ENCODE measurements at regions not wholly inside any gene's neighbourhood (a gene's known extent, or its start where the extent isn't known, plus 50 kb on each side); places are given as distances from the start of the nearest gene placed in this dataset.
"Not testable (repeated sequence)": the region's sequence is repeated elsewhere in the genome, so short reads cannot be mapped to it uniquely, and the experiment has no call there.

DNA sequence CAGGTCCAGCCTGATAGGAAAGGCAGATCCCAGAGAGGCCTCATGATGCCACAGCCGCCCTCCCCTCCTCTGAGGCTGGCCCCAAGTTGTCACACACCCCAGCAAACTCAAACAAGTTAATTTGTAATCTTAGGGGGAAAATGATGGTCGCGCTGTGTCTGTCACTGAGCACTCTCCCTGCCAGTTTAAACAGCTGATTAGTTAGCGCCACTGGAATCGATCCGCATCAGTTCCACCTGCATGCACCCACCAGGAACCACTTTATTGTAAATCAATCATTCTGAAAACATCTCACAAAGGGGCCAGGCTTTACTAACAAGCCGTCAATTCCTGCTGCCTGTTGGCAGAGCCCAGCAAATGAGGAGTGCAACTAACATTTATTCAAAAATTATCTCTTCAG, 870.9 kb downstream of the KCNMA1 start:
- H3K27me3 Mint-ChIP-seq = peaks cover 2% of the 10 kb centered on the region

DNA sequence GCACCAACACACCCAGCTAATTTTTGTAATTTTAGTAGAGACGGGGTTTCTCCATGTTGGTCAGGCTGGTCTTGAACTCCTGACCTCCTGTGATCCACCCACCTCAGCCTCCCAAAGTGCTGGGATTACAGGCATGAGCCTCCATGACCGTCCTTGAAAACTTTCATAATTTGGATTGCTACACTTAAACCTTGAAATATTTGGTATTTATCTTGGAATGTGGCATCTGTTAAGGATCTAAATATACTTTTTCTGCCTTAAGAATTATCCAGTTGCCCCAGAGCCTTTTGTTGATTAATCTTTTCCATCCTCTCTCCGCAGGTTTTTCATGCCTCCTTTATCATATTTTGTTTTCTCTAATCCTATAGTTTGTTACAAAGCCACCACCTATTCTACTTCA, 872.7 kb downstream of the KCNMA1 start:
- CTCF ChIA-PET; intact Hi-C loops (cut with DNase I, micrococcal nuclease); H3K4me3 Mint-ChIP-seq; H3K27ac Mint-ChIP-seq; H3K4me1 Mint-ChIP-seq; DNase-seq; POLR2A ChIA-PET; H3K27me3 Mint-ChIP-seq; H3K9me3 Mint-ChIP-seq (ENCODE audit: low read depth); H3K36me3 Mint-ChIP-seq (ENCODE audit: low read depth); ATAC-seq: not testable (repeated sequence)

More for the DNA sequence above, 870.9 kb downstream of the KCNMA1 start:
- H3K36me3 Mint-ChIP-seq (ENCODE audit: low read depth) = no peaks in the 10 kb centered on the region
- CTCF ChIA-PET = no interaction called here
- H3K27ac Mint-ChIP-seq = no peak overlapping the region
- no peak for ATAC-seq
- H3K4me1 Mint-ChIP-seq = no peaks in the 10 kb centered on the region
- H3K9me3 Mint-ChIP-seq (ENCODE audit: low read depth) = no peaks in the 10 kb centered on the region
- H3K4me3 Mint-ChIP-seq = no peak overlapping the region
- POLR2A ChIA-PET = no interaction called here
- intact Hi-C loops (cut with DNase I, micrococcal nuclease) = no loop called here
- DNase-seq = no peak

DNA sequence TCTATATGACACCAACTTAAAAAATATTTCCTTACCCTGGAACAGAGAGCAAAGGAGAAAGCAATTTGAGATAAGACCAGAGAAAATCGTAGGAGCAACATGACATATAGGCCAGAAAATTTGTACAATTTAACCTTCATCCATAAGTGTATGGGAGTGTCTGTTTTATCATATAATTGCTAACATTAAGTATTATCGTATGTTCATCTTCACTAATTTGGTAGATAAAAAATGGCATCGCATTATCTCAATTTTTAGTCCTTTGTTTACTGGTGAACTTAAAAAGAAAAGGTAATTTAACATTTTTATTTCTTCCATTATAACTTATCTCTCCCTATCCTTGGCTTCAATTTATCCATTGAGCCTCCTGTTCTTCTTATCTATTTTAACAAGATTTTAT, 873.4 kb downstream of the KCNMA1 start:
- POLR2A ChIA-PET = no interaction called here
- Mint-ChIP-seq H3K27me3 (peaks cover 2% of the 10 kb centered on the region), H3K4me3 (no peak overlapping the region), H3K27ac (no peak overlapping the region), H3K9me3 (ENCODE audit: low read depth) (no peaks in the 10 kb centered on the region), H3K4me1 (no peaks in the 10 kb centered on the region), H3K36me3 (ENCODE audit: low read depth) (no peaks in the 10 kb centered on the region)
- intact Hi-C loops (cut with DNase I, micrococcal nuclease) = no loop called here
- ATAC-seq = no peak
- no peak for DNase-seq
- CTCF ChIA-PET = no interaction called here

DNA sequence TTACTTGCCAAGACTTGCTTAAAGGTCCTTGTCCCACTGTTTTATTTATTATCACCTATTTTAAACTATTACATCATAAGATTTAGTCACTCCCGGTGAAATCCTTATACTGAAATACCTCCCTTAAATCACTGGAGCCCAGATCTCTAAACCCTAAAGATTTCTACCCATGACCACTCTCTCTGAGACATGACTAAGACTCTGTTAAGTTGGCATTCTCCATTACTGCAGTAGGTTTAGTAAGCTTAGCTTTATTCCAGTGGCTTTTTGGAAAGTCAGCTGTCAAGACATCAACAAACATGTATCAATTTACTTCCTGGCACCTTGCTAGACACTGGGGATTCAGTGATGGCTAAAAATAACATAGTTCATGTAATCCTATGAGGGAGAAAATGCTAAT, 874.2 kb downstream of the KCNMA1 start:
- Mint-ChIP-seq H3K9me3 (ENCODE audit: low read depth) (no peaks in the 10 kb centered on the region), H3K4me3 (no peak overlapping the region), H3K27me3 (peaks cover 2% of the 10 kb centered on the region), H3K36me3 (ENCODE audit: low read depth) (no peaks in the 10 kb centered on the region), H3K4me1 (no peaks in the 10 kb centered on the region), H3K27ac (no peak overlapping the region)
- DNase-seq = no peak
- ChIA-PET CTCF (no interaction called here), POLR2A (no interaction called here)
- intact Hi-C loops (cut with DNase I, micrococcal nuclease) = no loop called here
- no peak for ATAC-seq

DNA sequence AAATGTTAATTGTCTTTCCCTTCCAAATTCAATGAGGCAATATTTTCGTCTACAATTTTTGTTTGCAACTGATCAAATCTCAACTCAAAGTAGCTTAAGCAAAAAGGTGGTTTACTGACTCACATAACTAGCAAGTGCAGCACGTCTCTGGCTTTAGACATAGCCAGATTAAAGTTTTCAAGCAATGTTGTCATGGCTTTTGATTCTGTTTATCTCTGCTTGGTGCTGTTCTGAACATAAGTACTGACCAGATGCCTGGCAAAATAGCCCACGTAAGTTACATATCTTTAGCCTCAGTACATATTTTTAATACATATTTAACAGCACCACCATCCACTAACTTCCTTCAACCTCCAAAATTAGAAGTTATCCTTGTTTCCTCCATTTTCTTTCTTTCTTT, 877.9 kb downstream of the KCNMA1 start:
- ATAC-seq (no peak), DNase-seq (no peak)
- H3K9me3 Mint-ChIP-seq (ENCODE audit: low read depth) = peaks cover 2% of the 10 kb centered on the region
- no peaks in the 10 kb centered on the region for H3K27me3 Mint-ChIP-seq
- POLR2A ChIA-PET = no interaction called here
- no peaks in the 10 kb centered on the region for H3K36me3 Mint-ChIP-seq (ENCODE audit: low read depth)
- CTCF ChIA-PET = no interaction called here
- no peak overlapping the region for H3K4me3 Mint-ChIP-seq
- no peaks in the 10 kb centered on the region for H3K4me1 Mint-ChIP-seq
- intact Hi-C loops (cut with DNase I, micrococcal nuclease) = no loop called here
- no peak overlapping the region for H3K27ac Mint-ChIP-seq

DNA sequence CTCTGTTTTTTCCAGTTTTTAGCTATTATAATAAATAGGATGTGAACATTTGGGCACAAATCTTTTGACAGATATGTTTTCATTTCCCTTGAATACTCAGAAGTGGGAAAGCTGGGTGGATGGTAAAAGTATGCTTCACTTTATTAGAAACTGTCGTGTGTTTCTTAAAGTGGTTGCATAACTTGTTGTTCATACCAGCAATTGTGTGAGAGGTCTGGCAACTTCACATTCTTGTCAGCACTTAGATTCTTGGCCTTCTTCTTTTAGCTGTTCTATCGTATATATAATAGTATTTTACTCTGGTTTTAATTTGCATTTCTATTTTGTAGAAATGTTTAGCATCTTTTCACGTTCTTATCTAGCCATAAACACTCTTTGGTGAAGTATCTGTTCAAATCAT, 894.4 kb downstream of the KCNMA1 start:
- no peaks in the 10 kb centered on the region for H3K36me3 Mint-ChIP-seq (ENCODE audit: low read depth)
- CTCF ChIA-PET = interaction anchor here (0.5 kb wide), 1 partner anchor 241 kb away, joined by 4 read pairs; no protein-coding TSS in a partner anchor

DNA sequence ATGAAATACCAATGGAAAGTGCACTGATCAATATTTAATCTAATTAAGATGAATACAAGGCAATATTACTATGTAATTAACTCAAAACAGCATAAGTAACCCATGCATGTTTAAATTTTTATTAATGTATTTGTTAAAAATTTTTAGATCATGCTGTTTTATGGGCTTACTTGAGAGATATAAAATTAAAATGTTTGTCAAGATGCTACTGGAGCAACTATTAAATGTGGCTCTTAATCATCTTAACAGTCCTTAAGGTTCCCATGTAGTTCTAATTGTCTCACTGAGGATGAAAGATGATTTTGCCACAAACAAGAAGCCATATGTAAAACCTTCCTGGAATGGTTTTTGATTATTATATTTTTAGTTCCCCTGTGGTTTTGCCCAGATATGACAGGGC, 897.1 kb downstream of the KCNMA1 start:
- no peak overlapping the region for H3K27ac Mint-ChIP-seq
- no peaks in the 10 kb centered on the region for H3K36me3 Mint-ChIP-seq (ENCODE audit: low read depth)
- no peaks in the 10 kb centered on the region for H3K4me1 Mint-ChIP-seq
- no peak for ATAC-seq
- CTCF ChIA-PET = no interaction called here
- DNase-seq = no peak
- no peaks in the 10 kb centered on the region for H3K9me3 Mint-ChIP-seq (ENCODE audit: low read depth)
- H3K27me3 Mint-ChIP-seq = peaks cover 1% of the 10 kb centered on the region
- H3K4me3 Mint-ChIP-seq = no peak overlapping the region
- intact Hi-C loops (cut with DNase I, micrococcal nuclease) = no loop called here
- POLR2A ChIA-PET = no interaction called here

More for the DNA sequence above, 894.4 kb downstream of the KCNMA1 start:
- Mint-ChIP-seq H3K4me3 (no peak overlapping the region), H3K27ac (no peak overlapping the region), H3K27me3 (peaks cover 1% of the 10 kb centered on the region), H3K4me1 (no peaks in the 10 kb centered on the region), H3K9me3 (ENCODE audit: low read depth) (no peaks in the 10 kb centered on the region)
- no peak for DNase-seq
- intact Hi-C loops (cut with DNase I, micrococcal nuclease) = no loop called here
- POLR2A ChIA-PET = no interaction called here
- ATAC-seq = no peak

DNA sequence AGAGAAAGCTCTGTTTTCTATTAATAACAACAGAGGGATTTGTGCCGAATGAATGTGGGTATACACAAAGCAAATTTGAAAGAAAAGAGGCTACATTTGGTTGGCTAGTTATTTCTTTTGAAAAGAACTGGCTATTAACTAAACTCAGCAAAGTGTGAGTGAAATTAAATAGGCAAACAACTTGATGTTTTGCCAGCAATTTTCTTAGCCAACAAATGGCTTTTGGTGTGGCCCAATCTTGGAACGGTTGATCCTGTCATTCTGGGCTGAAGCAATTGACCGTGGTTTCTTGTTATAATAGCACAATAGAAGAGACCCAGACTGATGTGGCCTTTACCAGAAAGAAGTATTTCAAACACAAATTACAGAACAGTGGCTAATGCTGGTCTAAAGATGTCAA, 898.6 kb downstream of the KCNMA1 start:
- ATAC-seq = no peak
- Mint-ChIP-seq H3K27ac (no peak overlapping the region), H3K4me1 (no peaks in the 10 kb centered on the region), H3K4me3 (no peak overlapping the region), H3K27me3 (peaks cover 1% of the 10 kb centered on the region), H3K36me3 (ENCODE audit: low read depth) (no peaks in the 10 kb centered on the region), H3K9me3 (ENCODE audit: low read depth) (no peaks in the 10 kb centered on the region)
- intact Hi-C loops (cut with DNase I, micrococcal nuclease) = no loop called here
- POLR2A ChIA-PET = no interaction called here
- CTCF ChIA-PET = no interaction called here
- DNase-seq = no peak

DNA sequence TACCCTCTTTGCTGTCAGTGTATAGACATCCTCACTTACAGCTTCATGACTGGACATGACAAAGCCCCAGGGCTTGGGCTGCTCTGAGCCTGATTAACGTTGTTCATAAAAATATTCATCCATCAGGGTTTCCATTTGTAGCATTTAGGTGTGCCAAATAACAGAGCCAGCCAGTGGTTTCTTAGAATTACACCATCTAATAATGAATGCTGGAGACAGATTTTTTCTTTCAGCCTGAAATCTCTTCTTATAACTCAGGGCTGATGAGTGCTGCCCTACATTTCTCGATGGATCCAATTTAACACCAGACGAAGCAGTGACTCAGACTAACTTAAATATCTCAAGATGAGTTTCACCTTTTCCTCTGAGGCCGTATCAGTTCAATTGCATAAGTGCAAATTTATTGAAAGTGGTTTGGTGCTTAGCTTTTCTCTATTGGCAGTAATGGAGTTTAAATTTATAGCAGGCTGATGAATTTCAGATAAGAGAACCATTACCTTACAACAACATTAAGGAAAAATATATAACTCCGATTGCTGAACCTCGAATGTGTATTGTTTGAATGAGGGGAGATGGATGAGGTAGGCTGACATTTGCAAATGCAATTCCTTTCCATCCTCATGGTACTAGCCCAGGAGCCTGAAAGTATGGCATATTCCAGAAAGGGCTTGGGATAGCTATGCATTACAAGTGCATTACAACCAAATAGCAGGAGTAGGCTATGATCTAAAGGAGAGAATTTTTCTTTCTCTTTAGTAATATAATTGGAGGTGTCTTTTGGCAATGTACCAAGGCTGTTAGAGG, 900.6 kb downstream of the KCNMA1 start:
- H3K27me3 Mint-ChIP-seq = peaks cover 1% of the 10 kb centered on the region
- CTCF ChIA-PET = interaction anchor here (0.6 kb wide), 1 partner anchor 15 kb away, joined by 3 read pairs; no protein-coding TSS in a partner anchor
- H3K9me3 Mint-ChIP-seq (ENCODE audit: low read depth) = peaks cover 1% of the 10 kb centered on the region
- DNase-seq (no peak), ATAC-seq (no peak)
- POLR2A ChIA-PET = interaction anchor here (0.7 kb wide), 1 partner anchor 118 kb away, joined by 4 read pairs; no protein-coding TSS in a partner anchor
- H3K27ac Mint-ChIP-seq = no peak overlapping the region
- H3K36me3 Mint-ChIP-seq (ENCODE audit: low read depth) = no peaks in the 10 kb centered on the region
- no peaks in the 10 kb centered on the region for H3K4me1 Mint-ChIP-seq
- H3K4me3 Mint-ChIP-seq = no peak overlapping the region
- intact Hi-C loops (cut with DNase I, micrococcal nuclease) = no loop called here

DNA sequence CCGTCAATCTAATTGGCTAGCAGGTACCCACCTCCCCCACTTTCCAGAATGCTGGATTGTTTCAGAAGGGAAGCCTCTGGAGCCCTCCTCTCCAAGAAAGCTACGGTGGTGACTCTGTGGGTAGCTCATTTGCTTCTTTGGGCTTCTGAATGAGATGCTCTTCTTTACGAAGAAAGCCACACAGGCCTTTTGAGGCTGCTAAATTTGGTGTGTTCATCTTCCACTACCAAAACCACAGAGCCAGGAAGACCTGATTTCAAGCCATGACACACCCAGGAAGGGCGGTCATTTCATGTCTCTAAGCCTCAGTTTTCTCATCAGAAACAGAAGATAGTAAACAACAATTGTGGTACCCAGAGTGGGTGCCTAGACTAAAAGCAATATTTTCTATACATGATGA, 901.2 kb downstream of the KCNMA1 start:
- Mint-ChIP-seq H3K9me3 (ENCODE audit: low read depth) (peaks cover 3% of the 10 kb centered on the region), H3K27ac (no peak overlapping the region), H3K4me3 (no peak overlapping the region), H3K36me3 (ENCODE audit: low read depth) (no peaks in the 10 kb centered on the region), H3K27me3 (peaks cover 1% of the 10 kb centered on the region), H3K4me1 (no peaks in the 10 kb centered on the region)
- CTCF ChIA-PET = interaction anchor here (0.6 kb wide), 1 partner anchor 14 kb away, joined by 3 read pairs; no protein-coding TSS in a partner anchor
- DNase-seq = no peak
- intact Hi-C loops (cut with DNase I, micrococcal nuclease) = no loop called here
- ATAC-seq = no peak
- POLR2A ChIA-PET = interaction anchor here (0.7 kb wide), 1 partner anchor 117 kb away, joined by 4 read pairs; no protein-coding TSS in a partner anchor

DNA sequence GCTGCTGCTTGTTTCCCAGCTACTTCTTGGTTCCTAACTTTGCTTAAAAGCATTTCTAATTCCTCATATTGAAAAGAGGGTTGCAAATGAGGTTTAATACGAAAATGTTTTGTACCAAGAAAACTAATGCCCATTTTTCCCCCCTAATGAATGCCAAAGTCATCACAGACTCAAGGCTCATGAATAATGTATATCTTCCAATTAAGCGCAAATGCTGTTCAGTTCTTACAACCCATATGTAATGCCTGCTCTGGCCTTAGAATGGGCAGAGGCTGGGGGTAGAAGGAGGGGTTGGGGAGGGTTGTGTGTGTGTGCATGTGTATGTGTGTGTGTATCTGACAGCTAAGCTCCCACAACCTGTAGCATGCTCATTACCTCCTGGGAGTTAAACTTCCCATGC, 901.7 kb downstream of the KCNMA1 start:
- Mint-ChIP-seq H3K27me3 (no peaks in the 10 kb centered on the region), H3K27ac (no peak overlapping the region), H3K9me3 (ENCODE audit: low read depth) (peaks cover 6% of the 10 kb centered on the region), H3K4me3 (no peak overlapping the region), H3K36me3 (ENCODE audit: low read depth) (no peaks in the 10 kb centered on the region), H3K4me1 (no peaks in the 10 kb centered on the region)
- DNase-seq = no peak
- POLR2A ChIA-PET = no interaction called here
- intact Hi-C loops (cut with DNase I, micrococcal nuclease) = no loop called here
- ATAC-seq = no peak
- CTCF ChIA-PET = no interaction called here

DNA sequence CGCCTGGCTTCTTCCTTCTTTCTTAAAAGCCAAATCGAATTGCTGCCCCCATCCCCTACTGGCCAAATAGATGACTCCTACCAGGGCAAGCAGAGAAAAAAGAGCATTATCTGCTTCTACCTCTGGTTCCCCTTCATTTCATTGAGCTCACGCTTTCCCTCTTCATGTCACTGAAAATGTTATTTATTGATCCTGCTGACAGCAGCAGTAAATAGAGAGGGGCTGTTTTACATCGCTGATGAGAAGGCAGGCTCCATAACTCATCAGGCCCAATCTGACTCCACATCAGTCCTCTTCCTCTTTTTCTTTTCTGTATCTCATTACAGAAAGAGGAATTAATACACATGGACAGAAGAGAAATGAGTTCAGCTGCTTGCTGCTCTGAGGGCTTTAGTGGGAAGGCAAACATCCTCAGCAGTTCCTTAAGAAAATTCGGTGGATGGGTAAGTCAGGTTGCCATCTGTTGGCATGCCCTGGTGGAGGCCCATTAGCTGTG, 904.1 kb downstream of the KCNMA1 start:
- intact Hi-C loops (cut with DNase I, micrococcal nuclease) = no loop called here
- ATAC-seq (no peak), DNase-seq (no peak)
- H3K36me3 Mint-ChIP-seq (ENCODE audit: low read depth) = no peaks in the 10 kb centered on the region
- H3K27me3 Mint-ChIP-seq = no peaks in the 10 kb centered on the region
- peaks cover 10% of the 10 kb centered on the region for H3K9me3 Mint-ChIP-seq (ENCODE audit: low read depth)
- POLR2A ChIA-PET = no interaction called here
- no peaks in the 10 kb centered on the region for H3K4me1 Mint-ChIP-seq
- CTCF ChIA-PET = no interaction called here
- no peak overlapping the region for H3K27ac Mint-ChIP-seq
- no peak overlapping the region for H3K4me3 Mint-ChIP-seq
